Activated CD4-positive, alpha-beta T cell treated with anti-CD3 and anti-CD28 coated beads, Interleukin-2, amount 50 U/mL, for 24 hours (primary cell): ENCODE measurements at regions not wholly inside any gene's neighbourhood (a gene's known extent, or its start where the extent isn't known, plus 50 kb on each side); places are given as distances from the start of the nearest gene placed in this dataset.

Experiments used
- DNase-seq, 2 donors: peaks; one replicate each; pipeline ENCODE4 v3.0.0-alpha.2; 2020; ENCODE audit warnings: low read depth in 1 of 2, low spot score in 1 of 2

- DNase-seq = no peak
Measured at GRCh38 chr10:131646551-131647525, 254.0 kb upstream of the PPP2R2D start.

- DNase-seq = no peak
Measured at GRCh38 chr10:131647789-131648188, 253.0 kb upstream of the PPP2R2D start.

- no peak for DNase-seq
Measured at GRCh38 chr10:131648386-131649020, 252.3 kb upstream of the PPP2R2D start.

GRCh38 chr10:131649617-131650016 is 251.2 kb upstream of the PPP2R2D start:
- DNase-seq = no peak

GRCh38 chr10:131650169-131650705 is 250.6 kb upstream of the PPP2R2D start:
- no peak for DNase-seq

GRCh38 chr10:131650771-131651673 is 249.8 kb upstream of the PPP2R2D start:
- DNase-seq = no peak

- no peak for DNase-seq
Measured at GRCh38 chr10:131651674-131652437, 249.0 kb upstream of the PPP2R2D start.

GRCh38 chr10:131652438-131653139 is 248.2 kb upstream of the PPP2R2D start:
- DNase-seq = no peak

- DNase-seq = no peak
Measured at GRCh38 chr10:131653140-131653539, 247.7 kb upstream of the PPP2R2D start.

GRCh38 chr10:131653554-131654470 is 247.0 kb upstream of the PPP2R2D start:
- DNase-seq = no peak

- DNase-seq = no peak
Measured at GRCh38 chr10:131654471-131655087, 246.2 kb upstream of the PPP2R2D start.

GRCh38 chr10:131655101-131655849 is 245.5 kb upstream of the PPP2R2D start:
- no peak for DNase-seq

- no peak for DNase-seq
Measured at GRCh38 chr10:131656009-131656408, 244.8 kb upstream of the PPP2R2D start.

GRCh38 chr10:131656431-131656841 is 244.4 kb upstream of the PPP2R2D start:
- DNase-seq = no peak

- no peak for DNase-seq
Measured at GRCh38 chr10:131657318-131657984, 243.4 kb upstream of the PPP2R2D start.

- DNase-seq = no peak
Measured at GRCh38 chr10:131657985-131658330, 242.8 kb upstream of the PPP2R2D start.
